Naive thymus-derived CD4-positive, alpha-beta T cell (primary cell): ENCODE measurements at regions not wholly inside any gene's neighbourhood (a gene's known extent, or its start where the extent isn't known, plus 50 kb on each side); places are given as distances from the start of the nearest gene placed in this dataset.

Experiments
- ATAC-seq: fragments of 150-1000 bp; cut with Tn5 transposase; 2 replicates; pipeline ENCODE4 v1.10.0; 2021; ENCODE audit warnings: mild to moderate bottlenecking, moderate library complexity
- CTCF ChIA-PET: fragments of 350-600 bp; sonication (Branson Sonifier 250); formaldehyde crosslinking; loops from one replicate; lab custom pipeline; 2021; ENCODE audit warnings: antibody characterized with exemption; lab: Charles Lee
- POLR2A ChIA-PET: fragments of 350-600 bp; sonication (Branson Sonifier 250); formaldehyde crosslinking; loops from one replicate; lab custom pipeline; 2021; ENCODE audit warnings: antibody characterized with exemption, inconsistent platforms; lab: Charles Lee
- DNase-seq, 9 donors: peaks; one replicate each; pipeline versions ENCODE4 v3.0.0 to v3.0.0-alpha.2; 2020 to 2022; ENCODE audit warnings: mixed read lengths in 1 of 9
- H3K27ac ChIP-seq: one replicate; pipeline ENCODE4 v1.7.0; 2013; ENCODE audit warnings: mild to moderate bottlenecking, low read depth, low read length, moderate library complexity
- H3K27me3 ChIP-seq, 2 donors: one replicate each; pipeline ENCODE4 v1.7.0; 2013; ENCODE audit warnings: low read length in 2 of 2, mild to moderate bottlenecking in 2 of 2, moderate library complexity in 2 of 2; ENCODE audit not compliant: control insufficient read depth in 2 of 2, insufficient read depth in 2 of 2
- H3K36me3 ChIP-seq, 3 experiments: 1 replicate in 2 of 3; 2 replicates in 1 of 3; pipeline ENCODE4 v1.7.0; 2013; ENCODE audit warnings: low read length in 3 of 3, mild to moderate bottlenecking in 3 of 3, moderate library complexity in 1 of 3; ENCODE audit not compliant: insufficient read depth in 3 of 3, control insufficient read depth in 2 of 3
- H3K4me1 ChIP-seq, 2 donors: one replicate each; pipeline ENCODE4 v1.7.0; 2013; ENCODE audit warnings: low read length in 2 of 2, mild to moderate bottlenecking in 2 of 2, moderate library complexity in 1 of 2; ENCODE audit not compliant: control insufficient read depth in 2 of 2, insufficient read depth in 2 of 2
- H3K4me3 ChIP-seq: 2 replicates; pipeline ENCODE4 v1.7.0; 2013; ENCODE audit warnings: mild to moderate bottlenecking, low read length
- H3K9me3 ChIP-seq, 3 experiments: 1 replicate in 2 of 3; 2 replicates in 1 of 3; pipeline ENCODE4 v1.7.0; 2013; ENCODE audit warnings: low read length in 3 of 3; ENCODE audit not compliant: control insufficient read depth in 2 of 3
- H3K27ac Mint-ChIP-seq, 9 donors: one replicate each; pipeline ENCODE4 v1.8.0; 2020 to 2022; ENCODE audit warnings: mixed read lengths in 9 of 9, mild to moderate bottlenecking in 8 of 9, moderate library complexity in 5 of 9, inconsistent platforms in 2 of 9
- H3K27me3 Mint-ChIP-seq, 5 donors: one replicate each; pipeline ENCODE4 v1.8.0; 2021 to 2022; ENCODE audit warnings: mixed read lengths in 5 of 5, mild to moderate bottlenecking in 1 of 5
- H3K36me3 Mint-ChIP-seq, 5 donors: one replicate each; pipeline ENCODE4 v1.8.0; 2020 to 2022; ENCODE audit warnings: mixed read lengths in 5 of 5, mild to moderate bottlenecking in 3 of 5, inconsistent platforms in 1 of 5
- H3K4me1 Mint-ChIP-seq, 7 donors: one replicate each; pipeline ENCODE4 v1.8.0; 2020 to 2022; ENCODE audit warnings: mixed read lengths in 7 of 7, mild to moderate bottlenecking in 3 of 7, inconsistent platforms in 1 of 7
- H3K4me3 Mint-ChIP-seq, 10 donors: one replicate each; pipeline ENCODE4 v1.8.0; 2020 to 2022; ENCODE audit warnings: mild to moderate bottlenecking in 10 of 10, mixed read lengths in 10 of 10, moderate library complexity in 6 of 10, inconsistent platforms in 2 of 10
- H3K9me3 Mint-ChIP-seq, 11 donors: one replicate each; pipeline ENCODE4 v1.8.0; 2020 to 2022; ENCODE audit warnings: mixed read lengths in 11 of 11, mild to moderate bottlenecking in 4 of 11, inconsistent platforms in 1 of 11, moderate library complexity in 1 of 11
- intact Hi-C, 2 donors: fragments of 100-400 bp; cut with micrococcal nuclease; formaldehyde crosslinking; loops; one replicate each; pipeline ENCODE4 v1.15.1; 2023

- Histone ChIP-seq H3K27me3 (no peaks in the 10 kb centered on the region), H3K9me3 (no peaks in the 10 kb centered on the region), H3K4me1 (no peaks in the 10 kb centered on the region), H3K36me3 (no peaks in the 10 kb centered on the region), H3K27ac (no peak overlapping the region), H3K4me3 (no peak overlapping the region)
- no peak for ATAC-seq
- Mint-ChIP-seq H3K9me3 (peaks cover 0 to 30% (median 6%) of the 10 kb centered on the region in 11 donors), H3K36me3 (no peaks in the 10 kb centered on the region), H3K27ac (no peak overlapping the region), H3K4me3 (no peak overlapping the region), H3K27me3 (no peaks in the 10 kb centered on the region), H3K4me1 (no peaks in the 10 kb centered on the region)
- ChIA-PET CTCF (no interaction called here), POLR2A (no interaction called here)
- DNase-seq, result no peak
- intact Hi-C loops, result no loop called here
Observed at GRCh38 chr13:56351041-56351440, 789.7 kb upstream of the PRR20A start.

DNA sequence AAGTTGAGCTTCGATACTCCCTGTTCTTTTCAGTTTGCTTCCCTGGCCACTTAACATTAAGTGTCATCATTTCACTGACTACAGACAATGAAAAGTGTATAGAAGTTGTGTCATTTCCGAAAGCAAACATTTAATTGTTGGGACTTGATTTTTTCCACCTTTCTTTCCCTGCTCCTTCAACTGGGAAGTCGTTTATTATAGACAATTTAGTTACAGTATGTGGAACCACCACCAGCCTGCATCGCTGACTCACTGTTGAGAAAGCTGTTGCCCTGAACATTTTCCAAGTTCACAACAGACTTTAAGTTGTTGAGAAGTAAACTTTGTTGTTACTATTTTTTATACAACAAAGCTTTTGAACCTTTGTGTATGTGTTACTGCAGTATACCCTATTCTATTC, 788.4 kb upstream of the PRR20A start:
- intact Hi-C loops, result no loop called here
- CTCF ChIA-PET, result interaction anchor here (0.7 kb wide), 1 partner anchor 11 kb away, joined by 3 read pairs; no protein-coding TSS in a partner anchor
- Mint-ChIP-seq H3K27ac (no peak overlapping the region), H3K27me3 (no peaks in the 10 kb centered on the region), H3K4me3 (no peak overlapping the region), H3K36me3 (no peaks in the 10 kb centered on the region), H3K4me1 (no peaks in the 10 kb centered on the region), H3K9me3 (peaks cover 0 to 30% (median 7%) of the 10 kb centered on the region in 11 donors)
- no peaks in the 10 kb centered on the region for H3K9me3 ChIP-seq
- DNase-seq, result no peak
- no peaks in the 10 kb centered on the region for H3K27me3 ChIP-seq
- POLR2A ChIA-PET, result no interaction called here
- H3K4me3 ChIP-seq, result no peak overlapping the region
- H3K4me1 ChIP-seq, result no peaks in the 10 kb centered on the region
- H3K36me3 ChIP-seq, result no peaks in the 10 kb centered on the region
- H3K27ac ChIP-seq, result no peak overlapping the region
- no peak for ATAC-seq

DNA sequence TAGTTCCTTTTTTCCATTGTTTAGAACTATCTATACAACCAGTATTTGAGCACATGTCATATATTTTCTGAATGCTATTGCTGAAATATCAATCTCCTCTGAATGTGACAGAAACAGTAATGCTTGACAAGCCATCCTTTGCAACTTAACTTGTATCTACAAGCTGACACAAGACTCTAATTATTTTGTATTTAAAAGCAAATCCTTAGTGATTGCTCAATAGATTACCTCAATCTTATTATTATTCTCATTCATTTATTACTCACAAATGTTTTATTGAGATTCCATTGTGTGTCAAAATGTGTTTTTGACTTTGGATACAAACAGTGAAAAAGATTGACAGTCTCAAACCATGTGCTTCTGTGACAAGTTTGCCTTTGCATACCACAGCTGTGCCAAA, 787.8 kb upstream of the PRR20A start:
- no peaks in the 10 kb centered on the region for H3K36me3 Mint-ChIP-seq
- H3K27me3 Mint-ChIP-seq, result no peaks in the 10 kb centered on the region
- peaks cover 0 to 26% (median 9%) of the 10 kb centered on the region in 11 donors for H3K9me3 Mint-ChIP-seq
- no peak overlapping the region for H3K4me3 Mint-ChIP-seq
- H3K27ac Mint-ChIP-seq, result no peak overlapping the region
- H3K9me3 ChIP-seq, result no peaks in the 10 kb centered on the region
- no peak overlapping the region for H3K27ac ChIP-seq
- no peaks in the 10 kb centered on the region for H3K4me1 Mint-ChIP-seq
- CTCF ChIA-PET, result interaction anchor here (0.7 kb wide), 1 partner anchor 12 kb away, joined by 3 read pairs; no protein-coding TSS in a partner anchor
- DNase-seq, result no peak
- intact Hi-C loops, result no loop called here
- no peaks in the 10 kb centered on the region for H3K4me1 ChIP-seq
- no peaks in the 10 kb centered on the region for H3K27me3 ChIP-seq
- ATAC-seq, result no peak
- POLR2A ChIA-PET, result no interaction called here
- no peak overlapping the region for H3K4me3 ChIP-seq
- H3K36me3 ChIP-seq, result no peaks in the 10 kb centered on the region

- no peak overlapping the region for H3K4me3 ChIP-seq
- Mint-ChIP-seq H3K4me1 (no peaks in the 10 kb centered on the region), H3K9me3 (peaks cover 0 to 32% (median 15%) of the 10 kb centered on the region in 11 donors), H3K27me3 (no peaks in the 10 kb centered on the region), H3K27ac (no peak overlapping the region), H3K36me3 (no peaks in the 10 kb centered on the region), H3K4me3 (no peak overlapping the region)
- intact Hi-C loops, result no loop called here
- CTCF ChIA-PET, result no interaction called here
- H3K4me1 ChIP-seq, result no peaks in the 10 kb centered on the region
- no peak for DNase-seq
- H3K36me3 ChIP-seq, result no peaks in the 10 kb centered on the region
- no peaks in the 10 kb centered on the region for H3K27me3 ChIP-seq
- H3K9me3 ChIP-seq, result no peaks in the 10 kb centered on the region
- ATAC-seq, result no peak
- H3K27ac ChIP-seq, result no peak overlapping the region
- POLR2A ChIA-PET, result no interaction called here
Observed at GRCh38 chr13:56356690-56357089, 784.0 kb upstream of the PRR20A start.

DNA sequence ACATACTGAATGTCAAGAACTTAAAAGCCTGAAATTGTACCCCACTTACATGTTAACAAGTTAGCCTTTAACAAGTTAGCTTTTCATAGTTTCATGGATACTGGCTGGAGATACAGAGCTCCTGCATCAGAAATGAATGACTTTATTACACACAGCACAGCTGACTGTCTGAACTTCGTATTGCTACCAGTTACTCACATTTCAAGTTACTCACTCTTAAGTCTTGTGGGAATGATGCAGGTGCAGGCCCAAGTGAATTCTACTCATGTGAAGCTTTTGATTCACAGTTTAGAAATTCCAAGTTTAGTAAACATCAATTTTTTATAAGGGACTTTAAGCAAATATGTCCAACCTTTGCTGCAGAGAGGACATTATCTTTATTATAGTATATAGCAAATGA, 762.2 kb upstream of the PRR20A start:
- intact Hi-C loops, result no loop called here
- Histone ChIP-seq H3K27me3 (no peaks in the 10 kb centered on the region), H3K9me3 (no peaks in the 10 kb centered on the region), H3K27ac (no peak overlapping the region), H3K4me1 (no peaks in the 10 kb centered on the region), H3K4me3 (no peak overlapping the region), H3K36me3 (no peaks in the 10 kb centered on the region)
- DNase-seq, result no peak
- H3K27ac Mint-ChIP-seq, result no peak overlapping the region
- CTCF ChIA-PET, result no interaction called here
- peaks cover 0 to 5% (median 0%) of the 10 kb centered on the region in 5 donors for H3K36me3 Mint-ChIP-seq
- peaks cover 3 to 30% (median 14%) of the 10 kb centered on the region in 11 donors for H3K9me3 Mint-ChIP-seq
- no peak for ATAC-seq
- no peaks in the 10 kb centered on the region for H3K27me3 Mint-ChIP-seq
- H3K4me1 Mint-ChIP-seq, result no peaks in the 10 kb centered on the region
- POLR2A ChIA-PET, result no interaction called here
- no peak overlapping the region for H3K4me3 Mint-ChIP-seq

DNA sequence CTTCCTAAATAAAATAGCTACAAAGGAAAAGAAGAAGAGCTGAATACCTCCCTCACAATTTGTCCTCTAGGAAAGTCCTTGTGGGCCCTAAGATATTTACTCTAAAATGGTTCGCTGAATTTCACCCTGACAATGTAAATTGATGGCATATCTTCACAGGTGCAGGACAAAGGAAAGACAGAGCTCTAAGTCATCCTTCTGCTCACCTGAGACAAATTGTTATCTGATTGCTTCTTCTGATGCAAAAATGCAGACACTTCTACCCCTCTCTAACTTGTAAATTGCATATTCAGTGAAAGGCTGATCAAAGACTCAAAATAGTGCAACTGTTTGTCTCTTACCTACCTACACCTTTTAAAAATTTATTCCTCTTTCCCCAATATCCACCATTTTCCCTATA, 747.2 kb upstream of the PRR20A start:
- H3K27me3 Mint-ChIP-seq, result no peaks in the 10 kb centered on the region
- Histone ChIP-seq H3K27ac (no peak overlapping the region), H3K9me3 (no peaks in the 10 kb centered on the region), H3K4me3 (no peak overlapping the region), H3K4me1 (no peaks in the 10 kb centered on the region), H3K27me3 (no peaks in the 10 kb centered on the region), H3K36me3 (no peaks in the 10 kb centered on the region)
- intact Hi-C loops, result no loop called here
- H3K27ac Mint-ChIP-seq, result no peak overlapping the region
- peaks cover 0 to 7% (median 0%) of the 10 kb centered on the region in 5 donors for H3K36me3 Mint-ChIP-seq
- H3K9me3 Mint-ChIP-seq, result peaks cover 0 to 32% (median 14%) of the 10 kb centered on the region in 11 donors
- no peak overlapping the region for H3K4me3 Mint-ChIP-seq
- no peaks in the 10 kb centered on the region for H3K4me1 Mint-ChIP-seq
- ATAC-seq (no peak), DNase-seq (no peak)
- POLR2A ChIA-PET, result no interaction called here
- CTCF ChIA-PET, result no interaction called here

DNA sequence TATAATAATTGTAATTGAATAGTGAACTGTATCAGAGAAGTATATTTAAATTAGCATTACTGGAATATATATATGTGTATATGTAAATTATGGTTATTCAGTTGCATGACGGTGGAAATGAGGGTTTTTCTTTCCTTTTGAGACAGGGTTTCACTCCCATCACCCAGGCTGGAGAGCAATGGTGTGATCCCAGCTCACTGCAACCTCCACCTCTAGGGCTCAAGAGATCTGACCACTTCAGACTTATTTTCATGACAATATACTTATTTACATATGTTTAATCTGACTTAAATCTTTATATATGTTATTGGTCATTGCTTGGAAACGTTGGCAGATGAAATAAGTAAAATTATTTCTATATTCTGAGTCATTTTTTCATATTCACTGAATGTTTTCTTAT, 744.4 kb upstream of the PRR20A start:
- Mint-ChIP-seq H3K4me3 (no peak overlapping the region), H3K9me3 (peaks cover 0 to 32% (median 13%) of the 10 kb centered on the region in 11 donors), H3K36me3 (peaks cover 0 to 5% (median 0%) of the 10 kb centered on the region in 5 donors), H3K27ac (no peak overlapping the region), H3K27me3 (no peaks in the 10 kb centered on the region), H3K4me1 (no peaks in the 10 kb centered on the region)
- no peaks in the 10 kb centered on the region for H3K27me3 ChIP-seq
- CTCF ChIA-PET, result no interaction called here
- no peaks in the 10 kb centered on the region for H3K4me1 ChIP-seq
- H3K4me3 ChIP-seq, result no peak overlapping the region
- DNase-seq (no peak), ATAC-seq (no peak)
- H3K36me3 ChIP-seq, result no peaks in the 10 kb centered on the region
- no peak overlapping the region for H3K27ac ChIP-seq
- intact Hi-C loops, result no loop called here
- POLR2A ChIA-PET, result no interaction called here
- H3K9me3 ChIP-seq, result peaks cover 0 to under 1% (median 0%) of the 10 kb centered on the region in 3 experiments
